HEK293 (cell line): ENCODE measurements at regions not wholly inside any gene's neighbourhood (a gene's known extent, or its start where the extent isn't known, plus 50 kb on each side); places are given as distances from the start of the nearest gene placed in this dataset.
"Not testable (repeated sequence)": the region's sequence is repeated elsewhere in the genome, so short reads cannot be mapped to it uniquely, and the experiment has no call there.

Source experiments
- MEIS1 ChIP-seq: sonication (generic); formaldehyde crosslinking; IDR thresholded peaks from 2 replicates; pipeline ENCODE4 v1.8.1; 2022; ENCODE audit warnings: missing genetic modification reagents, mild to moderate bottlenecking, borderline replicate concordance
- SCRT1 ChIP-seq: fragments of 450-650 bp; formaldehyde crosslinking; IDR thresholded peaks from 2 replicates; pipeline ENCODE4 v1.5.1; 2016; ENCODE audit warnings: missing biosample characterization, missing genetic modification characterization, borderline replicate concordance
- ZBTB48 ChIP-seq: fragments of 450-650 bp; formaldehyde crosslinking; IDR thresholded peaks from 2 replicates; pipeline ENCODE4 v1.5.1; 2016; ENCODE audit warnings: missing biosample characterization, missing genetic modification characterization
- ZFP3 ChIP-seq: fragments of 450-650 bp; formaldehyde crosslinking; IDR thresholded peaks from 2 replicates; pipeline ENCODE4 v1.5.1; 2016; ENCODE audit warnings: low read depth, missing biosample characterization, missing genetic modification characterization
- ZNF514 ChIP-seq: fragments of 450-650 bp; formaldehyde crosslinking; IDR thresholded peaks from 2 replicates; pipeline ENCODE4 v1.5.1; 2016; ENCODE audit warnings: missing biosample characterization, missing genetic modification characterization
- ZNF561 ChIP-seq: fragments of 450-650 bp; IDR thresholded peaks from 2 replicates; pipeline ENCODE4 v1.5.1; 2018; ENCODE audit warnings: missing biosample characterization, missing genetic modification characterization, borderline replicate concordance
- TF ChIP-seq, protein P1 (sequence below): fragments of 450-650 bp; formaldehyde crosslinking; IDR thresholded peaks from 2 replicates; pipeline ENCODE4 v1.5.1; 2016; ENCODE audit warnings: missing biosample characterization, missing genetic modification characterization
- TF ChIP-seq, protein P2 (sequence below): fragments of 450-650 bp; formaldehyde crosslinking; IDR thresholded peaks from 2 replicates; pipeline ENCODE4 v1.5.1; 2016; ENCODE audit warnings: missing biosample characterization, missing genetic modification characterization
- TF ChIP-seq, protein P3 (sequence below): fragments of 450-650 bp; IDR thresholded peaks from 2 replicates; pipeline ENCODE4 v1.5.1; 2018; ENCODE audit warnings: missing biosample characterization, missing genetic modification characterization
- TF ChIP-seq, protein P4 (sequence below): fragments of 450-650 bp; formaldehyde crosslinking; IDR thresholded peaks from 2 replicates; pipeline ENCODE4 v1.5.1; 2016; ENCODE audit warnings: missing biosample characterization, missing genetic modification characterization

DNA sequence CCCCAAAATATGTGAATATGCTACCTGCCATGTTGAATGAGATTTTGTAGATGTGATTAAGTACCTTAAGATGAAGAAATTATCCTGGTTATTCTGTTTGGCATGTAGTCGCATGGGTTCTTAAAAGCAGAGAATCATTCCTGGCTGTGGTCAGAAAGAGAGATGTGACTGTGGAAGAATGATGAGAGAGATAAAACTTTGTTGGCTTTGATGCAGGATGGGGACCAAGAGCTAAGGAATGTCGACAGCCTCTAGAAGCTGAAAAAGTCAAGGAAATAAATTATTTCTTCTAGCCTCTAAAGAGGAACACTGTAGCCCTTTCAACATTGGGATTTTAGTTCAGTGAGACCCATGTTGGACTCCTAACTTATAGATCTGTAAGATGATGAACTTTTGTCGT, 584.0 kb downstream of the PRIM2 start:
- not testable (repeated sequence) for TF ChIP-seq ZFP3 (tag by site-specific recombination); SCRT1 (tag by site-specific recombination); ZNF514 (tag by site-specific recombination); MEIS1; ZBTB48 (tag by site-specific recombination); ZNF561 (tag by site-specific recombination)
- TF ChIP-seq, protein P1, sequence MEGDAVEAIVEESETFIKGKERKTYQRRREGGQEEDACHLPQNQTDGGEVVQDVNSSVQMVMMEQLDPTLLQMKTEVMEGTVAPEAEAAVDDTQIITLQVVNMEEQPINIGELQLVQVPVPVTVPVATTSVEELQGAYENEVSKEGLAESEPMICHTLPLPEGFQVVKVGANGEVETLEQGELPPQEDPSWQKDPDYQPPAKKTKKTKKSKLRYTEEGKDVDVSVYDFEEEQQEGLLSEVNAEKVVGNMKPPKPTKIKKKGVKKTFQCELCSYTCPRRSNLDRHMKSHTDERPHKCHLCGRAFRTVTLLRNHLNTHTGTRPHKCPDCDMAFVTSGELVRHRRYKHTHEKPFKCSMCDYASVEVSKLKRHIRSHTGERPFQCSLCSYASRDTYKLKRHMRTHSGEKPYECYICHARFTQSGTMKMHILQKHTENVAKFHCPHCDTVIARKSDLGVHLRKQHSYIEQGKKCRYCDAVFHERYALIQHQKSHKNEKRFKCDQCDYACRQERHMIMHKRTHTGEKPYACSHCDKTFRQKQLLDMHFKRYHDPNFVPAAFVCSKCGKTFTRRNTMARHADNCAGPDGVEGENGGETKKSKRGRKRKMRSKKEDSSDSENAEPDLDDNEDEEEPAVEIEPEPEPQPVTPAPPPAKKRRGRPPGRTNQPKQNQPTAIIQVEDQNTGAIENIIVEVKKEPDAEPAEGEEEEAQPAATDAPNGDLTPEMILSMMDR (tag by site-specific recombination): not testable (repeated sequence)
- TF ChIP-seq, protein P2, sequence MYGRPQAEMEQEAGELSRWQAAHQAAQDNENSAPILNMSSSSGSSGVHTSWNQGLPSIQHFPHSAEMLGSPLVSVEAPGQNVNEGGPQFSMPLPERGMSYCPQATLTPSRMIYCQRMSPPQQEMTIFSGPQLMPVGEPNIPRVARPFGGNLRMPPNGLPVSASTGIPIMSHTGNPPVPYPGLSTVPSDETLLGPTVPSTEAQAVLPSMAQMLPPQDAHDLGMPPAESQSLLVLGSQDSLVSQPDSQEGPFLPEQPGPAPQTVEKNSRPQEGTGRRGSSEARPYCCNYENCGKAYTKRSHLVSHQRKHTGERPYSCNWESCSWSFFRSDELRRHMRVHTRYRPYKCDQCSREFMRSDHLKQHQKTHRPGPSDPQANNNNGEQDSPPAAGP: not testable (repeated sequence)
- TF ChIP-seq, protein P3, sequence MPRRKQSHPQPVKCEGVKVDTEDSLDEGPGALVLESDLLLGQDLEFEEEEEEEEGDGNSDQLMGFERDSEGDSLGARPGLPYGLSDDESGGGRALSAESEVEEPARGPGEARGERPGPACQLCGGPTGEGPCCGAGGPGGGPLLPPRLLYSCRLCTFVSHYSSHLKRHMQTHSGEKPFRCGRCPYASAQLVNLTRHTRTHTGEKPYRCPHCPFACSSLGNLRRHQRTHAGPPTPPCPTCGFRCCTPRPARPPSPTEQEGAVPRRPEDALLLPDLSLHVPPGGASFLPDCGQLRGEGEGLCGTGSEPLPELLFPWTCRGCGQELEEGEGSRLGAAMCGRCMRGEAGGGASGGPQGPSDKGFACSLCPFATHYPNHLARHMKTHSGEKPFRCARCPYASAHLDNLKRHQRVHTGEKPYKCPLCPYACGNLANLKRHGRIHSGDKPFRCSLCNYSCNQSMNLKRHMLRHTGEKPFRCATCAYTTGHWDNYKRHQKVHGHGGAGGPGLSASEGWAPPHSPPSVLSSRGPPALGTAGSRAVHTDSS (tag by site-specific recombination): not testable (repeated sequence)
- TF ChIP-seq, protein P4, sequence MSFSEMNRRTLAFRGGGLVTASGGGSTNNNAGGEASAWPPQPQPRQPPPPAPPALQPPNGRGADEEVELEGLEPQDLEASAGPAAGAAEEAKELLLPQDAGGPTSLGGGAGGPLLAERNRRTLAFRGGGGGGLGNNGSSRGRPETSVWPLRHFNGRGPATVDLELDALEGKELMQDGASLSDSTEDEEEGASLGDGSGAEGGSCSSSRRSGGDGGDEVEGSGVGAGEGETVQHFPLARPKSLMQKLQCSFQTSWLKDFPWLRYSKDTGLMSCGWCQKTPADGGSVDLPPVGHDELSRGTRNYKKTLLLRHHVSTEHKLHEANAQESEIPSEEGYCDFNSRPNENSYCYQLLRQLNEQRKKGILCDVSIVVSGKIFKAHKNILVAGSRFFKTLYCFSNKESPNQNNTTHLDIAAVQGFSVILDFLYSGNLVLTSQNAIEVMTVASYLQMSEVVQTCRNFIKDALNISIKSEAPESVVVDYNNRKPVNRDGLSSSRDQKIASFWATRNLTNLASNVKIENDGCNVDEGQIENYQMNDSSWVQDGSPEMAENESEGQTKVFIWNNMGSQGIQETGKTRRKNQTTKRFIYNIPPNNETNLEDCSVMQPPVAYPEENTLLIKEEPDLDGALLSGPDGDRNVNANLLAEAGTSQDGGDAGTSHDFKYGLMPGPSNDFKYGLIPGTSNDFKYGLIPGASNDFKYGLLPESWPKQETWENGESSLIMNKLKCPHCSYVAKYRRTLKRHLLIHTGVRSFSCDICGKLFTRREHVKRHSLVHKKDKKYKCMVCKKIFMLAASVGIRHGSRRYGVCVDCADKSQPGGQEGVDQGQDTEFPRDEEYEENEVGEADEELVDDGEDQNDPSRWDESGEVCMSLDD (tag by site-specific recombination): not testable (repeated sequence)
